ENCODE measurements at regions not wholly inside any gene's neighbourhood (a gene's known extent, or its start where the extent isn't known, plus 50 kb on each side); places are given as distances from the start of the nearest gene placed in this dataset.

GRCh38 chr6:163841733-163842132 is 427.2 kb downstream of the QKI start:
- Histone ChIP-seq H3K27me3 (ENCODE audit: insufficient read depth, low read length, poor library complexity, severe bottlenecking) (no peaks in the 10 kb centered on the region), H3K36me3 (ENCODE audit: insufficient read depth, low read length) (no peaks in the 10 kb centered on the region), H3K4me1 (ENCODE audit: insufficient read depth, low read length) (no peaks in the 10 kb centered on the region), H3K4me3 (ENCODE audit: low read length) (no peak overlapping the region), H3K27ac (ENCODE audit: low read depth, low read length) (no peak overlapping the region), H3K9me3 (ENCODE audit: low read length) (no peaks in the 10 kb centered on the region)
- Mint-ChIP-seq H3K9me3 (peaks cover 5 to 10% (median 6%) of the 10 kb centered on the region in 5 donors), H3K36me3 (peaks cover 0 to 4% (median 0%) of the 10 kb centered on the region in 3 donors), H3K4me3 (no peak overlapping the region), H3K27ac (no peak overlapping the region), H3K4me1 (no peaks in the 10 kb centered on the region), H3K27me3 (peaks cover 4 to 7% of the 10 kb centered on the region in 2 donors)
- ChIA-PET CTCF (no interaction called here), POLR2A (no interaction called here)
- DNase-seq = no peak

GRCh38 chr6:163841326-163841725 is 426.8 kb downstream of the QKI start:
- ChIA-PET CTCF (no interaction called here), POLR2A (no interaction called here)
- Mint-ChIP-seq H3K36me3 (peaks cover 0 to 4% (median 0%) of the 10 kb centered on the region in 3 donors), H3K4me1 (no peaks in the 10 kb centered on the region), H3K27ac (no peak overlapping the region), H3K4me3 (no peak overlapping the region), H3K27me3 (peaks cover 4 to 10% of the 10 kb centered on the region in 2 donors), H3K9me3 (peaks cover 5 to 10% (median 6%) of the 10 kb centered on the region in 5 donors)
- Histone ChIP-seq H3K4me1 (ENCODE audit: insufficient read depth, low read length) (no peaks in the 10 kb centered on the region), H3K9me3 (ENCODE audit: low read length) (no peaks in the 10 kb centered on the region), H3K36me3 (ENCODE audit: insufficient read depth, low read length) (no peaks in the 10 kb centered on the region), H3K27ac (ENCODE audit: low read depth, low read length) (no peak overlapping the region), H3K4me3 (ENCODE audit: low read length) (no peak overlapping the region), H3K27me3 (ENCODE audit: insufficient read depth, low read length, poor library complexity, severe bottlenecking) (no peaks in the 10 kb centered on the region)
- no peak for DNase-seq

- H3K4me1 ChIP-seq (ENCODE audit: insufficient read depth, low read length) = no peaks in the 10 kb centered on the region
- no peak for DNase-seq
- no peaks in the 10 kb centered on the region for H3K36me3 ChIP-seq (ENCODE audit: insufficient read depth, low read length)
- H3K4me1 Mint-ChIP-seq = no peaks in the 10 kb centered on the region
- H3K27me3 Mint-ChIP-seq = peaks cover 6 to 10% of the 10 kb centered on the region in 2 donors
- no peaks in the 10 kb centered on the region for H3K9me3 ChIP-seq (ENCODE audit: low read length)
- ChIA-PET POLR2A (no interaction called here), CTCF (no interaction called here)
- H3K4me3 Mint-ChIP-seq = no peak overlapping the region
- H3K9me3 Mint-ChIP-seq = peaks cover 5 to 10% (median 6%) of the 10 kb centered on the region in 5 donors
- H3K27ac ChIP-seq (ENCODE audit: low read depth, low read length) = no peak overlapping the region
- H3K27me3 ChIP-seq (ENCODE audit: insufficient read depth, low read length, poor library complexity, severe bottlenecking) = no peaks in the 10 kb centered on the region
- peaks cover 0 to 4% (median 0%) of the 10 kb centered on the region in 3 donors for H3K36me3 Mint-ChIP-seq
- no peak overlapping the region for H3K4me3 ChIP-seq (ENCODE audit: low read length)
- no peak overlapping the region for H3K27ac Mint-ChIP-seq
These were observed 426.4 kb downstream of the QKI start for GRCh38 chr6:163840880-163841279.

- Histone ChIP-seq H3K4me1 (ENCODE audit: insufficient read depth, low read length) (no peaks in the 10 kb centered on the region), H3K9me3 (ENCODE audit: low read length) (no peaks in the 10 kb centered on the region), H3K27ac (ENCODE audit: low read depth, low read length) (no peak overlapping the region), H3K27me3 (ENCODE audit: insufficient read depth, low read length, poor library complexity, severe bottlenecking) (no peaks in the 10 kb centered on the region), H3K4me3 (ENCODE audit: low read length) (no peak overlapping the region), H3K36me3 (ENCODE audit: insufficient read depth, low read length) (no peaks in the 10 kb centered on the region)
- DNase-seq = no peak
- peaks cover 0 to 4% (median 0%) of the 10 kb centered on the region in 3 donors for H3K36me3 Mint-ChIP-seq
- POLR2A ChIA-PET = no interaction called here
- peaks cover 10% of the 10 kb centered on the region in 2 donors for H3K27me3 Mint-ChIP-seq
- CTCF ChIA-PET = no interaction called here
- H3K27ac Mint-ChIP-seq = no peak overlapping the region
- no peak overlapping the region for H3K4me3 Mint-ChIP-seq
- H3K4me1 Mint-ChIP-seq = no peaks in the 10 kb centered on the region
- peaks cover 5 to 10% (median 6%) of the 10 kb centered on the region in 5 donors for H3K9me3 Mint-ChIP-seq
These were observed 424.8 kb downstream of the QKI start for GRCh38 chr6:163839296-163839695.

- no peak for DNase-seq
- Histone ChIP-seq H3K9me3 (ENCODE audit: low read length) (no peaks in the 10 kb centered on the region), H3K4me1 (ENCODE audit: insufficient read depth, low read length) (no peaks in the 10 kb centered on the region), H3K4me3 (ENCODE audit: low read length) (no peak overlapping the region), H3K27ac (ENCODE audit: low read depth, low read length) (no peak overlapping the region), H3K27me3 (ENCODE audit: insufficient read depth, low read length, poor library complexity, severe bottlenecking) (no peaks in the 10 kb centered on the region), H3K36me3 (ENCODE audit: insufficient read depth, low read length) (no peaks in the 10 kb centered on the region)
- ChIA-PET CTCF (no interaction called here), POLR2A (interaction anchor here (0.5 kb wide), 1 partner anchor 286 kb away, joined by 5 read pairs; no protein-coding TSS in a partner anchor)
- Mint-ChIP-seq H3K4me3 (no peak overlapping the region), H3K4me1 (no peaks in the 10 kb centered on the region), H3K36me3 (peaks cover 0 to 4% (median 0%) of the 10 kb centered on the region in 3 donors), H3K27me3 (peaks cover 10% of the 10 kb centered on the region in 2 donors), H3K27ac (no peak overlapping the region), H3K9me3 (peaks cover 4 to 10% (median 6%) of the 10 kb centered on the region in 5 donors)
These were observed 423.3 kb downstream of the QKI start for GRCh38 chr6:163837691-163838431.

- Histone ChIP-seq H3K9me3 (ENCODE audit: low read length) (no peaks in the 10 kb centered on the region), H3K4me3 (ENCODE audit: low read length) (no peak overlapping the region), H3K4me1 (ENCODE audit: insufficient read depth, low read length) (no peaks in the 10 kb centered on the region), H3K27ac (ENCODE audit: low read depth, low read length) (no peak overlapping the region), H3K27me3 (ENCODE audit: insufficient read depth, low read length, poor library complexity, severe bottlenecking) (no peaks in the 10 kb centered on the region), H3K36me3 (ENCODE audit: insufficient read depth, low read length) (no peaks in the 10 kb centered on the region)
- Mint-ChIP-seq H3K36me3 (peaks cover 0 to 1% (median 0%) of the 10 kb centered on the region in 3 donors), H3K27me3 (peaks cover 10% of the 10 kb centered on the region in 2 donors), H3K27ac (no peak overlapping the region), H3K9me3 (peaks cover 0 to 8% (median 6%) of the 10 kb centered on the region in 5 donors), H3K4me1 (no peaks in the 10 kb centered on the region), H3K4me3 (no peak overlapping the region)
- POLR2A ChIA-PET = interaction anchor here (0.6 kb wide), 1 partner anchor 460 kb away, joined by 4 read pairs; no protein-coding TSS in a partner anchor
- no peak for DNase-seq
- CTCF ChIA-PET = no interaction called here
These were observed 422.6 kb downstream of the QKI start for GRCh38 chr6:163836876-163837690.

- no peaks in the 10 kb centered on the region for H3K36me3 Mint-ChIP-seq
- POLR2A ChIA-PET = no interaction called here
- no peaks in the 10 kb centered on the region for H3K4me1 Mint-ChIP-seq
- Histone ChIP-seq H3K27ac (ENCODE audit: low read depth, low read length) (no peak overlapping the region), H3K4me3 (ENCODE audit: low read length) (no peak overlapping the region), H3K27me3 (ENCODE audit: insufficient read depth, low read length, poor library complexity, severe bottlenecking) (no peaks in the 10 kb centered on the region), H3K4me1 (ENCODE audit: insufficient read depth, low read length) (no peaks in the 10 kb centered on the region), H3K9me3 (ENCODE audit: low read length) (no peaks in the 10 kb centered on the region), H3K36me3 (ENCODE audit: insufficient read depth, low read length) (no peaks in the 10 kb centered on the region)
- peaks cover 10% of the 10 kb centered on the region in 2 donors for H3K27me3 Mint-ChIP-seq
- H3K9me3 Mint-ChIP-seq = peaks cover 0 to 2% (median 0%) of the 10 kb centered on the region in 5 donors
- CTCF ChIA-PET = no interaction called here
- DNase-seq = no peak
- H3K4me3 Mint-ChIP-seq = no peak overlapping the region
- H3K27ac Mint-ChIP-seq = no peak overlapping the region
These were observed 421.1 kb downstream of the QKI start for GRCh38 chr6:163835439-163836171.
